ENCODE measurements at regions not wholly inside any gene's neighbourhood (a gene's known extent, or its start where the extent isn't known, plus 50 kb on each side); places are given as distances from the start of the nearest gene placed in this dataset.
"Not testable (repeated sequence)": the region's sequence is repeated elsewhere in the genome, so short reads cannot be mapped to it uniquely, and the experiment has no call there.

DNA sequence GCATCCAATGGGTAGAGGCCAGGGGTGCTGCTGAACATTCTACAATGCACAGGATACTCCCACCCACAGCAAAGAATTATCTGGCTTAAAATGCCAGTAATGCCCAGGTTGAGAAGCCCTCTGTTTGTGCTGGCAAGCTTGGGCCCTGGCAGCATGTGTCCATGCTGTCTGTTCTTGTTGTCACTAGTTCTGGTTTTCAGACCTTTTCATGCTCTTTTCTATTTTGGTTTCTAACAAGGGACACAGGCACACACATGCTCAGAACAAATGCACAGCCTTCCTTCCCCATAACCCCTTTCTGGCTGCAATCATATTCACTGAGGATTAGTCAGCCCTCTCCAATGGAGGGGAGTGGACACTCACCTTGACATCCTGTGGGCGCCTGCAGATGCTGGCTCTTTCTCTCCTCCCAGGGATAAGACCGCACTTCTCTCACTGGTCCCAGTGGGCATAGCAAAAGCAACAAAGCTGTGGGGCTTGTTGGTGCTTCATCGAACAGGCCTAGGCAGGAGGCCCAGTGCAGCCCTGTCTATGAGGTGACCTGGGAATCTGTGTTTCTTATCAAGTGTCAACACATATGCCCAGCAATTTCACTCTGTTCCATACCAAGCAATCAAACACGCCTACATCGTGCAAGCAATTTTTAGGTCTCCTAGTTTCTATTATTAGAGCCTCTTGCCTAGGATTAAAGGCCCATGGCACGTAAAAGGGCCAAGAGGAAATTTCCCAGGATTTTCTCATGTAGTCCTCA is 271.1 kb upstream of the CCL2 start:
- no peak for DNase-seq

DNA sequence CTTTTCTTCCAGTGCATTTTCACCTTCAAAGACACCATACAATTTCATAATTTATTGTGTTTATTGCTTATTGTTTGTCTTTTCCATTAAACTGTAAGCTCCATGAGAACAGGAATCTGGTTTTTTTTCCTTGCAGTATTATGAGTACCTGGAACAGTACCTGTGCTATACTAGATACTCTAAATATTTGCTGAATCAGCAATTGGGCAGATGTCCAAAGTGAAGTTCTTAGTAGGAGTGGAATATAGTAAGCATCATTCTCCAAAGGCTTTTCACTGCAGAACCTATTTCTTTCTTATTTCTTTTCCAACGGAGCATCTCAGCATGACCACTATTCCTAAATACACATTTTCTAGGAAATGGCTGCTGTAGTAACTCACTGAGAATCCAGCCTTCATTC is 269.0 kb upstream of the CCL2 start:
- no peak for DNase-seq

DNA sequence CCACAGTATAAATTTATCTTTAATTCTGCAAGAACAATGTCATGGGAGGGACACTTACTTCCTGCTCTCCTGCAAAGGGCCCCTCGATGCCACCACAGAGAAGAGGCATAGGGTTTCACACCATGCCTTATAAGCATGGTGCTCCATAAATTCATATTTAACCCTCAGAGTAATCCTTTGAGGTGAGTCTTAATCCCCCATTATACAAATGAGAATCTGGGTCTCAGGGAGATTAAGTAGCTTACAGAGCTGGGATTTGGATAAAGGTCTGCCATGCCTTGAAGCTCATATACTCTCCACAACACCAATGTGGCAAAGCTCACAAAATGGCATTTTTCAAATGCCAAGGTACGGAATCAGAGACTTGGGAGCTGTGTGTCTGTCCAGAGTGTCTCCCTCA is 268.5 kb upstream of the CCL2 start:
- no peak for DNase-seq

DNA sequence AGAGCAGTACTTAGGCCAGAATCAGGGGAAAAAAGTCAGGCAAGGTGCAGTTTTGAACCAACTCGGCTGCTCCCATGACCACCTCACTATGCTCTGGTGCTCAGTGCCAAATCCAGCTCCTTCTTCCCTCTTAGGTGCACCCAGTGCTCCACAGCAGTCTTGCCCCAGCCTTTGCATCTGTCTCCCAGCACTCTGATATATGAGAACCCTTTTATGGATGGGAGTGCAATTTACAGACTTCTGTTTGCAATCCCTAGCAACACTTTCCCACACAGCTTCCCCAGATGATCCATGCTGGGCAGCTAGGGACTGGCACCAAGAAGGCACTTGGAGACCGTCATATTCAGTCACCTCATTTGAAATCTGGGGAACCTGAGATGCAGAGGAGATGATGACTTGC is 267.9 kb upstream of the CCL2 start:
- DNase-seq: no peak

DNA sequence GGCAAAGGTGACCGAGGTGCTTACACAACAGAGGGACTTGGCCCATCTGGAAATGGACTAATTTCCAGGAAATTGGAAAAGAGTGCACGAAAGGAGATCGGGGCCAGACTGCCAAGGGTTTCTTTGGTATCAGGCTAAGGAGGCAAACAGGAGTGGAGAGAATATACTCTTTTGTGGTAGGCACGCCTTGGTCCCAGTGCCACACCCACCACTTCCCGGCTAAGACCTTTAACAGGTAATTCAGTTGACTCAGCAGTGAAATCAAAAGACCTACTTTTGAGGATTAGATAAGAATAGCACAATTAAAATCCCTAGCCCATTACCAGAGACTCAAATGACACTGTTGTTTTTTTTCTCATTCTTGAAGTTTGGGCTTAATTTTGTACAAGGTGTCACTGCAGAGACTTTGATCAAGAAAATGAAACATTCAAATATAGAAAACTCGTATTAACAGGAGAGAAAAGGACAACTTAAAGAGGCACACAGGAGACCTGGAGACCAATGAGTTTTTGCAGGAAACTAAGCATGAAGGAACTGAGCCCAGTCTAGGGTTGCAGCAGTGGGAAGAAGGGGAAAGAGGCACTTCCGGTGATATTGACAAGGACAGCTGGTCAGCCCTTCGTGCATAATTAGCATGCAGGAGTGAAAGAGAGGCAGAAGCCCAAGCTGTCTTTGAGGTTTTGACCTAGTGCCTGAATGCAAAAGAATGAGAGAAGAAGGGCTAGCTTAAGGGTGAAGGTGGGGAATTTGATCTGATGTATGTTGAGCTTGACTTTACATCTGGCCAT is 265.5 kb upstream of the CCL2 start:
- DNase-seq: no peak

DNA sequence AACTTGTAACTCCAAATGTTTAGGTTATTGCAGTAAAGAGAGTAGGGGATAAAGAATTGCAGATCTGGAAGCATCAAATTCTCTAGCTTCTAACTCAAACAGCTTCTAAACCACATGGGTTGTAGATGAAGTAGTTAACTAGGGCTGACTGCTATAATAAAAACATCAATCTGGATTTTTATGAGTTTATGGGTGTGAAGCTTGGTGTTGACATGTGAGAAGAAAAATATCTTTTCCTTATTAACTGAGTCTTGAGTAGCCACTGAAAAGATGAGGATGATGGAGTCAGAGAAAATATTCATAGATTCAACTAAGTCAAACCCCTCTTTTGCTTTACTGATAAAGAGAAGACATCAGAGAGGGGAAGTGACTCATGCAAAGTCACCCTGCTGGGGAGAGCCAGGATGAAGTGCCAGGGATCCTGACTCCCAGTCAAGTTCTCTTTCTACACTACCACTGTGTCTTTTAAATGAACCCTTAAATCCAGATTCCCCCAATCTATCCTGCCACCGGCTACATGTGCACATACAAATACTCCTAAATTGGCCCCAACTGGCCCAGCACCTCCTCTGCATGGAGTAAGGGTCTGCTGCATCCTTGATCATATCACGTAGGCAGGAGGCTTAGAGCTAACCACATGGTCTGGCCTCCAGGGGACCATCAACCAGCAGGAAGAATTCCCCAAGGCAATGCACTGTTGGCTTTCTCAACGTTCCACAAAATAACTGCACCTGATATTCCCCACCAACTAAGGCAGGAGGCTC is 264.0 kb upstream of the CCL2 start:
- DNase-seq: no peak

DNA sequence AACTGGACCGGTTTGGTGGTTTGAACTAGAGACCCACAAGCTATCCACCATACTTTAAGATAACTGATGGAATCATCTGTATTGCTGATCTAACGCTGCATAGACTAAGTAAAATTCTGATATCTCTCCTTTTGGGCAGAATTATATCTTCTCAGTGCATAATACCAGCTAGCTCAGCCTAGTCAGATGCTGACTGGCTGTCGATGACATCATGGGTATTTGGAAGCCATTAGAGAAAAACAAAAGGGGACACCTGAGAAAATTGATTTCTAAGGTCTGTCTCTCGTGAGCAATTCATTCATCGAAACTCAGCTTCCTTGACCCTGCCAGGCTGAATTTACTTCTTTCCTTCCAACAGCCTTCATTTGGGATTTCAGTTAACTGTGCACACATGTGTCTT is 263.0 kb upstream of the CCL2 start:
- no peak for DNase-seq

DNA sequence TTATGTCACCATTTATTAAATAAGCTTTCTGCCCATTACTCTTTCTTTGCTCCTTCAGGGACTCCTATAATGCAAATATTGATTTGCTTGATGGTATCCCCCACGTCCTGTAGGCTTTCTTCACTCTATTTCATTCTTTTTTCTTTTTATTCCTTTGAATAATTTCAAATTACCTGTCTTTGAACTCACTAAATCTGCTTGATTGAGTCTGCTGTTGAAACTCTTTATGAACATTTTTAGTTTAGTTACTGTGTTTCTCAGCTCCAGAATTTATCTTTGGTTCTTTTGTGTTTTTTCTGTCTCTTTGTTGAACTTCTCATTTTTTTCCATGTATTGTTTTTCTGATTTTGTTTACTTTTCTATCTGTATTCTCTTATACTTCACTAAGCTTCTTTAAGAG is 254.4 kb upstream of the CCL2 start:
- no peak for DNase-seq

DNA sequence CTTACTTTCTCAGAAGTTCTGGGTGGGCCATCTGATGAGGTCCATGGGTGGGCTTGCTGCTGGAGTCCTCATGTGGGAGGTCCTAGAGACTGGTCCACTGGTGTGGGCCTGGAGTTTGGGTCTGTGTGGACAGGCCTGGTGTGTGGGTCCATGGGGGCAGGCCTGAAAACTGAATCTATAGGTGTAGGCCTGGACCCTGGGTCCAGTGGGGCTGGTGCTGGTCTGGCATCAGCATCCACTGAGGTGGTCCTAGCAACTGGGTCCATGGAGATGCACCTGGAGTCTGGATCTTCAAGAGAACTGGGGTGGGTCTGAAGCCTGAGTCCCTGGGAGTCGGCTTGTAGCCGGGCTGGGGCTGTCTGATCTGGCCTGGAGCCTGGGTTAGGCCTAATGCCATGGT is 253.8 kb upstream of the CCL2 start:
- no peak for DNase-seq

DNA sequence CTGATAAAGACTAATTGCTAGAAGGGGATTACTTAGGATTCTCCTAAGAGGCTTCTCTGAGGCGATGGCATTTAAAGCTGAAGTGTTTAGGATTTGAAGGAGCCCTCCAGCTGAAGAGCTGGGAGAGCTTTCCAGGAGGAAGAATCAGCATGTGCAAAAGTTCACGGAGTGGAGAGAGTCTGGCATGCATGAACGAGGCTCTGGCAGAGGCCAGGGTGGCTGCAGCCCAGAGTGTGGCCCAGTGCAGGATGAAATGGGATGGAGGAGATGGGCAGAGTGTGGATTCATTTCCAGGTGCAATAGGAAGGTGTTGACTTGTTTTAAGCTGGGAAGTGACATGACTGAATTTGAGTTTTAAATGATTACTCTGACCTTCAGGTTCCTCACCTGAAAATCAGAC is 249.0 kb upstream of the CCL2 start:
- DNase-seq: no peak

DNA sequence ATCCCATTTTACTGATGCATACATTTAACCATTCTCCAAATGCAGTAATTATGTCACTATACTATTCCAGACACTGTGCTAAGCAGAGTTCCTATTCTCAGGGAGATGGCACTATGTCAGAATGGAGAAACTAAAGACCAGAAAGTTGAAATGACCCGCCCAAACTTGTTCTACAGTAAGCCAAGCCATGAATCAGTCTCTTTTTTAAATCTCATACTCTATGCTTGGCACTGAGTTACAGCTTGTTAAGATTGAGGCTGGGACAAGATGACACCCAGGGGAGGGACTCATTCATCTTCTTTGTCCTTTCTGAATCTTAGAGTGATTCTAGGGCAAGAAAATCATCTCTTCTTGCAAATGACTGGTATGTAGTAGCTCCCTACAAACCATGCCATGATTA is 247.0 kb upstream of the CCL2 start:
- DNase-seq: no peak

DNA sequence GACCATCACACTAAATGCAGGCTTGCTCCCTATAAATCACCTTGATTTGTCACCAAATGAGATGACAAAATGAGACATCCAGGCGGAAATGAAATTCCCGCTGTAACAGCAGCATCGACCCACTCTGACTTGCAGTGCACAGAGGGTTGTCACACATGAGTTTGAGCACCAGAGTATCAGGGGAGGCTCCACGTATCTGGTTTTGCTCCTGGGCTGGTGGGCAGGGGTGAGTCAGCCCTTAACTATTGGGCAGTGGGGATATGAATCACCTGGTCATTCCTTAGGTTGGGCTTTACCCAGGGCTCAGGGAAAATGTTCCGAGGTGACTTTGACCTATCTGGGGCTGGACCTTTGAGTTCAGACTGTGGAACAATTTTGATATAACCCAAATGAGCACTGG is 245.2 kb upstream of the CCL2 start:
- DNase-seq: no peak

DNA sequence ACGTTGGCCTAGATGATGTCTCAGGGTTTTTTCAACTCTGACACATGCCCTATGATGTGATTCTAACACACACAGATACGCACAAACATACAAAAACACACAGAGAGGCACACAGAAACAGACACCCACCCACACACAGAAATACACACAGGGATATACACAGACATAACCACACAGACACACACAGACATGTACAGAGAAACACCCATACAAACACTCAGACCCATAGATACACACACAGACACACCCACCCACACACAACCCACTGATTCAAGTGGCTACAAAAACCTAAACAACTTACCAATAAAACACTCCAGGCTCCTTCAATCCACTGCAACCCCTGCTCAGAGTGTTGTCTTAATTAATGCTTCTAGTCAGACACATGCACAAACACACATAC is 244.6 kb upstream of the CCL2 start:
- DNase-seq: no peak

DNA sequence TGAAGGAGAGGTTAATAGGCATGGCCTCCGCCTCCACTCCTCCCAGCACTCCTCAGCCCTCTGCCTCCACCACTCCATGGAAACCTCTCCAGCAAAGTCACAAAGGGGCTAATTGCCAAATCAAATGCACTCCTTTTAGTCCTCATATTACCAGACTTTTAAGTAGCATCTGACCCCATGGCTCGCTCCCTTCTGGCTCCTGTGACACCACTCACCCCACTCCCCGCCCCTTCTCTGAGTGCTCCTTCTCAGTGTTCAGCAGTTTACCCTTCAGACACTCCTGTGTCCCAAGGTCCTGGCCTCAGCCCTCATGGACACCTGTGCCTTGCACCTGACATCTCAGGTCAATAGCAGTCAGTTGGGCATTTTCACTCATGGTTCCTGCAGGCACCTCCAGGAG is 243.5 kb upstream of the CCL2 start:
- no peak for DNase-seq

DNA sequence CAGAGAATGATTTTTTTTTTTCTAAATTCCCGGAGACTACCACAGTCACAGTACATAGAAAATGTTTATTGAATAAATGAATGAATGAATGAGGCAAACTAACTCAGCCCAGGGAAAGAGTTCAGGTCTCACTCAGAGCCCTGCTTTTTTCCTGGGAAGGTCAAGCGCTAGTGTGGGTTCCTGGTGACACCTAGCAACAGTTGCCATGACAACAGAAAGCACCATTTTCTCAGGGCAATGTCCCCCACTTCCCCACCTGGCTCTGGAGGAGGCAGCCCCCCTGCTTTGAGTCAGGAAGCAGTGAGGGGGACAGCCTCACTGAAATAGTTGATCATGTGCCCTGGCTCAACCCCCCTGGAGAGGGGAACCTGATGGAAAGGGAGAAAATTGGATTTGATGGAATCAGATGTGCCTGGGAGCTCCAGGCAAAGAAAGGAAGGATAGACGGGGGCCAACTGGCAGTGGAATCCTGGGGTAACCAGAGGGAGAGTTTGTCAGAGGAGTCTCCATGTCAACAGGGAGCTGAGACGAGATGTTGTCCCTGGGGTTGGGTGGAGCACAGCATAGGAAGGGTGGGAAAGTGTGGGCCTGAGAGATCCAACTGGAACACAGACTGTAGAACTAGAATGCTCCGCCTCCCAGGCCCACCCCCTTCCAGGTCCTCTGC is 242.2 kb upstream of the CCL2 start:
- DNase-seq: no peak

DNA sequence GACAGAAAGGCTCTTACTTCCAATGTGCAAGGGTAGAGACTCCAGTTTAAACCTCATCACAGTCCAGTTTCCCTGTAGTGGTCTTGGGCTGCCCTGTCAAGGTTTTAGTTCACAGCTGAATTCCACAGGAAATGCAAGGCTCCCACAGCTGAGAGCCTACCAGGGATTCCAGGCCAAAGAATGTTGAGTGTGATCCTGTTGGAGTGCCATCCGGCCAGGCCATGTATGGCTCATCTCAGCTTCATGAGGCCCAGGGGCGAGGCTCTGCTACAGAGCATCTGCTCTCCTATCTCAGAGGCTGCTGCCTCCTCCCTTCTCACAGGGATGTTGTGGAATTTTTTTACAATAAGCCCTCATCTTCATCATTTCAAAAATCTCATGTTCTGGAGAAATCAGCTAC is 239.8 kb upstream of the CCL2 start:
- no peak for DNase-seq

DNA sequence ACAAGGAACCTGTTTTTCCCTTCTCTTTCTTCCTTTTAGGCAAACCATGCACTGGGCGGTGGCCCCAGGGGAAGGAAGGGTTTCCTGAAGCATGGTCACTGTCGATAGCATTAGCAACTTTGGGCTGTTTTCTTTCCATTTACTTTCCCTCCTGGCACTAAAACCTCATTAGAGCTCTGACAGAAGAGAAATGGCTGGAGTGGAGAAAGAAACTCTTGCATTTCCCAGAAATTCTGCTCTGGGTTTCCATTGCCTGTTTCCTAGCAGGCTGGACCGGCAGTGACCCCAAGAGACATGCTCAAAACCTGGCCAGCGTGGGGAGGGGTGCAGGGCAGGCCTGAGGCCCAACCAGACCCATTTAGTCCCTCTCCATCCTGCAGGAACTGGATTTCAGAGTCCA is 230.7 kb upstream of the CCL2 start:
- no peak for DNase-seq

DNA sequence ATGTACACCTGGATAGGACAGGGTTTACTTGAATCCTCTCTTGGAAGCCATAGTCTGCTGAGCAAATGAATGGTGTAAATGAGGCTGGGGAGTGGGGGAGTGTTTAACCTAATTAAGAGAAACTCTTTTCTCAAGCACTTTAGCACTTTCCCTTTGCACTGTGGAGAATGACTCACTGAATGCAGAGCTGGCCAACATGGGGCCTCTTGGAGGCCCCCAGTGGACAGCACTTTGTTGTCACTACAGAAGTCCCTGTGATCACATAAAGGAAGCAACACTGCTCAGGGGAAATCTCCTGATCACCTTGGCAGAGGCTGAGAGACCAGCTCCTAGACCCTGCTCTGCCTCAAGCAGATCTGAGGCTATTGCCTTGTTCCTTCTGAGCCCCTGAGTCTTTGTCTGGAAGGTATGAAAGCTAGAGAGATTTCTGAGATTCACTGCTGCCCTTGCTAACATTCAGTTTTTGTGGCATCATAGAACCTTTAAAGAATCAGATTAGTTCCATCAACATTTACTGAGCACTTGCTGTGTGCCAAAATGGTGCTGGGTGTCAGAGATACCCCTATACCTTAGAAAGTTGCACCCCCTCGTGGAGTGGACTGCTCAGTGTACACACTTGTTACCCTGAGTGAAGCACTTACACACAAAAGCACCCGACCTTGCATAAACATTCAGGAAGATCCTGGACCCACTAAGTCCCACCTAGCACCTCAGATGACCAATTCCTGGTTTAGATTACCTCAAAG is 230.1 kb upstream of the CCL2 start:
- no peak for DNase-seq

DNA sequence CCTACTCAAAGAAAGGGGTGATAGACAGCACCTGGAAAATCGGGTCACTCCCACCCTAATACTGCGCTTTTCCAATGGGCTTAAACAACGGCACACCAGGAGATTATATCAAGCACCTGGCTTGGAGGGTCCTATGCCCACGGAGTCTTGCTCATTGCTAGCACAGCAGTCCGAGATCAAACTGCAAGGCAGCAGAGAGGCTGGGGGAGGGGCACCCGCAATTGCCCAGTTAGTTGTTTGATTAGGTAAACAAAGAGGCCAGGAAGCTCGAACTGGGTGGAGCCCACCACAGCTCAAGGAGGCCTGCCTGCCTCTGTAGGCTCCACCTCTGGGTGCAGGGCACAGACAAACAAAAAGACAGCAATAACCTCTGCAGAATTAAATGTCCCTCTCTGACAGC is 224.5 kb upstream of the CCL2 start:
- DNase-seq: not testable (repeated sequence)

DNA sequence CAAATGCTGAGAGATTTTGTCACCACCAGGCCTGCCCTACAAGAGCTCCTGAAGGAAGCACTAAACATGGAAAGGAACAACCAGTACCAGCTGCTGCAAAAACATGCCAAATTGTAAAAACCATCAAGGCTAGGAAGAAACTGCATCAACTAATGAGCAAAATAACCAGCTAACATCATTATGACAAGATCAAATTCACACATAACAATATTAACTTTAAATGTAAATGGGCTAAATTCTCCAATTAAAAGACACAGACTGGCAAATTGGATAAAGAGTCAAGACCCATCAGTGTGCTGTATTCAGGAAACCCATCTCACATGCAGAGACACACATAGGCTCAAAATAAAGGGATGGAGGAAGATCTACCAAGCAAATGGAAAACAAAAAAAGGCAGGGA is 222.8 kb upstream of the CCL2 start:
- not testable (repeated sequence) for DNase-seq

DNA sequence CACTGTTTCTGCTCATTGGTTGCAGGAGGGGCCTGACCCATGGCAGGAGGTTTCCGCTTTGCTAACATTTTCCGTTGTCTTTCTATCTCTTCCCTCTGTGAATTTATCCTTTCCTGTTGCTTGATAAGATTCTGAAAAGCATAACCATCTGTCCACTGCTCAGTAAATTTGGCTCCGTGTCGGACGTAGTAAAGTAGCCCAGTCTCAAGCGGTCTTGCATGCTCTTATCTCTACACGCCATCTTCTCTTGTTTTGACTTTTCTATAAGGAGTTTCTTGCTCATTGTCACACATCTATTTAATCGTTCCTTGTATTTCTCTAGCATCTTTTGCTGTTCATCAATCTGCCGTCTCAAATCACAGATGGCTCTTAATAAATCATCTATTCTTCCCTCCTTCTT is 216.3 kb upstream of the CCL2 start:
- not testable (repeated sequence) for DNase-seq

DNA sequence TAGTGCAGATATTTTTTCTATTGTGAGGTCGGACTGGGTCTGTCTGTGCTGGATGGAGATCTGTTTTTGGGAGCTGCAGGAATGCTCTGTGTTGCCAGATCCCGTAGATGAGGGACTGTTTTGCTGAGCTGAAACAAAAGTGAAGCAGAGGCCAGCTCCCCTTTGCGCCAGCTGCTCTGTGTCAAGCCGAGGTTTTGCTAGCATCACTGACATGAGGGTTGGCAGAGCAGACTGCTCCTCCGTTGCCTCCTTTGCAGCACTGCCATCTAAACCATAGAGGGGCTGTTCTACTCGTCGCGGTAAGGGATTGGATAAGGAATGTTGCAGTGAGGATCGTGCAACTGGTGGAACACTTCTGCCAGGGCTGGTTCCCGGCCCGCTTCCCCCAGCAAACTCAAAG is 215.9 kb upstream of the CCL2 start:
- DNase-seq: not testable (repeated sequence)

Measured in activated effector memory CD4-positive, alpha-beta T cell treated with anti-CD3 and anti-CD28 coated beads, Interleukin-2, amount 50 U/mL, for 16 hours (primary cell).